Erythroblast (primary cell): ENCODE measurements at regions not wholly inside any gene's neighbourhood (a gene's known extent, or its start where the extent isn't known, plus 50 kb on each side); places are given as distances from the start of the nearest gene placed in this dataset.

ENCODE experiments used
- GATA1 ChIP-seq: IDR thresholded peaks from 2 replicates; pipeline ENCODE4 v1.6.1; 2011; ENCODE audit warnings: low read depth, mild to moderate bottlenecking, control low read depth, low read length, moderate library complexity
- POLR2A ChIP-seq: IDR thresholded peaks from 2 replicates; pipeline ENCODE4 v1.6.1; 2011; ENCODE audit warnings: mild to moderate bottlenecking, low read length

GRCh38 chr2:104932243-104932642 lies 78.3 kb downstream of the POU3F3 start:
- TF ChIP-seq POLR2A (no peak), GATA1 (no peak)
